Heart left ventricle (tissue), 16 donors: ENCODE measurements at regions not wholly inside any gene's neighbourhood (a gene's known extent, or its start where the extent isn't known, plus 50 kb on each side); places are given as distances from the start of the nearest gene placed in this dataset.

Source experiments
- ATAC-seq, 4 donors: fragments of 200-7000 bp; cut with Tn5 transposase; one replicate each; pipeline ENCODE4 v1.9.1; 2020 to 2022; ENCODE audit warnings: moderate library complexity in 4 of 4, mild to moderate bottlenecking in 3 of 4, moderate number of reproducible peaks in 1 of 4
- DNase-seq, 5 donors: peaks; one replicate each; pipeline ENCODE4 v3.0.0-alpha.2; 2020
- H3K27ac ChIP-seq, 12 donors: fragments of 200-600 bp; sonication (generic) in 4 of 12; one replicate each; pipeline versions ENCODE4 v1.5.0 to v1.8.0; 2016 to 2022; ENCODE audit warnings: mild to moderate bottlenecking in 2 of 12
- H3K27me3 ChIP-seq, 9 donors: fragments of 200-600 bp; sonication (generic) in 2 of 9; one replicate each; pipeline versions ENCODE4 v1.5.1 to v1.8.0; 2016 to 2022; ENCODE audit warnings: mild to moderate bottlenecking in 3 of 9
- H3K36me3 ChIP-seq, 9 donors: fragments of 200-600 bp; sonication (generic) in 2 of 9; one replicate each; pipeline versions ENCODE4 v1.5.0 to v1.8.0; 2018 to 2022; ENCODE audit warnings: mild to moderate bottlenecking in 2 of 9
- H3K4me1 ChIP-seq, 12 donors: fragments of 200-600 bp; sonication (generic) in 4 of 12; one replicate each; pipeline versions ENCODE4 v1.5.0 to v1.8.0; 2016 to 2022; ENCODE audit warnings: mild to moderate bottlenecking in 3 of 12
- H3K4me3 ChIP-seq, 12 donors: fragments of 200-600 bp; sonication (generic) in 4 of 12; one replicate each; pipeline versions ENCODE4 v1.5.0 to v1.8.0; 2017 to 2022; ENCODE audit warnings: mild to moderate bottlenecking in 9 of 12, moderate library complexity in 4 of 12
- H3K9me3 ChIP-seq, 12 donors: fragments of 200-600 bp; sonication (generic) in 4 of 12; one replicate each; pipeline versions ENCODE4 v1.5.0 to v1.8.0; 2016 to 2022; ENCODE audit warnings: mild to moderate bottlenecking in 1 of 12
- CTCF ChIP-seq, 12 donors: fragments of 200-600 bp; sonication (generic) in 4 of 12; IDR thresholded peaks; one replicate each; pipeline versions ENCODE4 v1.5.0 to v1.8.0; 2018 to 2022; ENCODE audit warnings: antibody characterized with exemption in 12 of 12, mild to moderate bottlenecking in 5 of 12
- POLR2A ChIP-seq, 2 donors: fragments of 450-650 bp; IDR thresholded peaks; one replicate each; pipeline ENCODE4 v1.6.1; 2017; ENCODE audit warnings: antibody characterized with exemption in 2 of 2, mild to moderate bottlenecking in 2 of 2, moderate library complexity in 2 of 2
- WGBS, 4 donors: extraction: QIAGEN DNeasy Blood & Tissue Kit in 2 of 4; methylation state at CpG; one replicate each; pipeline versions ENCODE4 v1.1.5 to v1.1.7; 2013 to 2018; 5-methylcytosine and 5-hydroxymethylcytosine counted together
- intact Hi-C, 10 donors: fragments of 100-400 bp; cut with DNase I; formaldehyde crosslinking; loops; one replicate each; pipeline versions ENCODE4 v1.11.1 to v1.14.2; 2022
- donor health status: ischemic (EF 13 %, LVEDD 7.1; RV severe dilation, severe dysfunction).
- donor health status: healthy with polysubstance abuse.
- donor health status: DM: no; HTN: yes; CAD: no.
- donor health status: DM: no; HTN: no; CAD: no.
- donor health status: ischemic (EF 25% LVEDD 6.9; RV normal size, moderate dysfunction).
- donor health status: ischemic (EF 25% LVEDD 5.7; RV mildly dilated, moderate dysfunction).
- donor health status: healthy.
- donor health status: DM: yes; HTN: yes; CAD: no.
- donor health status: ischemic (EF 35%, LVEDD 5.7; RV mildly dilated, moderate dysfunction).
- donor health status: nonischemic (EF 11% LVEDD 7.7; RV severe dilation, severe dysfunction).
- donor health status: DM: yes; HTN: yes; CAD: no.
- donor health status: PGD.
- donor health status: ischemic (EF 29% LVEDD 5.4; RV normal size, mild dysfunction).
- donor health status: nonischemic (EF 23%, LVEDD 6.1; RV moderate dilation, normal function).

GRCh38 chr15:39461536-39462130 lies 119.2 kb upstream of the THBS1 start:
- DNase-seq (peak; percentile 76 to 89 (median 81)), ATAC-seq (peak; percentile 51 to 86 (median 83))
- peaks cover 0 to 40% (median 23%) of the 10 kb centered on the region in 12 donors for H3K4me1 ChIP-seq
- TF ChIP-seq POLR2A (IDR thresholded peaks at IDR 0.05), result no peak
- no peak for TF ChIP-seq CTCF (IDR thresholded peaks at IDR 0.05)
- 24 to 38% (median 25%) methylated on average over 2 of the region's 2 CpGs for WGBS, 4 donors
- H3K4me3 ChIP-seq, result no peak overlapping the region
- H3K27ac ChIP-seq, result peak overlapping the region in 10 of 12 donors; percentile 1 to 79 (median 58)
- intact Hi-C loops, result loop anchor here in 1 of 10 donors (5.0 kb wide), 1 partner anchor 51 kb away; no protein-coding TSS in a partner anchor
- peaks cover 0 to 9% (median 0%) of the 10 kb centered on the region in 12 donors for H3K9me3 ChIP-seq
- H3K36me3 ChIP-seq, result no peaks in the 10 kb centered on the region
- no peaks in the 10 kb centered on the region for H3K27me3 ChIP-seq

- ATAC-seq (peak in 1 of 4 donors; percentile 80), DNase-seq (peak in 1 of 5 donors; percentile 52)
- Histone ChIP-seq H3K36me3 (no peaks in the 10 kb centered on the region), H3K4me3 (no peak overlapping the region), H3K9me3 (peaks cover 0 to 9% (median 0%) of the 10 kb centered on the region in 12 donors), H3K27ac (peak overlapping the region in 4 of 12 donors; percentile 25 to 63 (median 52)), H3K27me3 (no peaks in the 10 kb centered on the region), H3K4me1 (peaks cover 0 to 49% (median 23%) of the 10 kb centered on the region in 12 donors)
- 68 to 91% (median 79%) methylated on average over 1 of the region's 1 CpG for WGBS, 4 donors
- no peak for TF ChIP-seq POLR2A (IDR thresholded peaks at IDR 0.05)
- no peak for TF ChIP-seq CTCF (IDR thresholded peaks at IDR 0.05)
- intact Hi-C loops, result loop anchor here in 1 of 10 donors (5.0 kb wide), 1 partner anchor 50 kb away; no protein-coding TSS in a partner anchor
Observed at GRCh38 chr15:39462691-39463090, 118.2 kb upstream of the THBS1 start.

- 77 to 84% (median 79%) methylated on average over 8 of the region's 8 CpGs for WGBS, 4 donors
- peak; percentile 59 to 82 (median 70) for ATAC-seq
- H3K4me1 ChIP-seq, result peaks cover 0 to 68% (median 17%) of the 10 kb centered on the region in 12 donors
- peak; percentile 73 to 88 (median 83) for DNase-seq
- peaks cover 0 to 9% (median 0%) of the 10 kb centered on the region in 12 donors for H3K9me3 ChIP-seq
- TF ChIP-seq CTCF (IDR thresholded peaks at IDR 0.05) (no peak), POLR2A (IDR thresholded peaks at IDR 0.05) (no peak)
- H3K36me3 ChIP-seq, result no peaks in the 10 kb centered on the region
- H3K27me3 ChIP-seq, result no peaks in the 10 kb centered on the region
- intact Hi-C loops, result no loop called here
- no peak overlapping the region for H3K4me3 ChIP-seq
- H3K27ac ChIP-seq, result peak overlapping the region; percentile 24 to 87 (median 56)
Observed at GRCh38 chr15:39465843-39466749, 114.8 kb upstream of the THBS1 start.

GRCh38 chr15:39466750-39467105 lies 114.2 kb upstream of the THBS1 start:
- ATAC-seq, result no peak
- H3K27ac ChIP-seq, result peak overlapping the region in 11 of 12 donors; percentile 18 to 87 (median 57)
- H3K9me3 ChIP-seq, result peaks cover 0 to 9% (median 0%) of the 10 kb centered on the region in 12 donors
- no peak overlapping the region for H3K4me3 ChIP-seq
- no peak for TF ChIP-seq POLR2A (IDR thresholded peaks at IDR 0.05)
- no peak for TF ChIP-seq CTCF (IDR thresholded peaks at IDR 0.05)
- H3K36me3 ChIP-seq, result no peaks in the 10 kb centered on the region
- 74 to 82% (median 79%) methylated on average over 5 of the region's 5 CpGs for WGBS, 4 donors
- no peaks in the 10 kb centered on the region for H3K27me3 ChIP-seq
- intact Hi-C loops, result no loop called here
- DNase-seq, result no peak
- peaks cover 0 to 66% (median 12%) of the 10 kb centered on the region in 12 donors for H3K4me1 ChIP-seq
